Fibroblast of lung (primary cell): ENCODE measurements at regions not wholly inside any gene's neighbourhood (a gene's known extent, or its start where the extent isn't known, plus 50 kb on each side); places are given as distances from the start of the nearest gene placed in this dataset.

Experiments
- DNase-seq, 2 donors: peaks; one replicate each; pipeline versions ENCODE4 v3.0.0 to v3.0.0-alpha.2; 2010; ENCODE audit warnings: low read depth in 2 of 2
- H2AFZ ChIP-seq: 2 replicates; pipeline ENCODE4 v1.5.1; 2012; ENCODE audit warnings: low read length, control low read depth, inconsistent platforms
- H3K27ac ChIP-seq: 2 replicates; pipeline ENCODE4 v1.5.1; 2011; ENCODE audit warnings: low read length, control low read depth; ENCODE audit not compliant: insufficient read depth
- H3K27me3 ChIP-seq: 2 replicates; pipeline ENCODE4 v1.5.1; 2011; ENCODE audit warnings: mild to moderate bottlenecking, low read length; ENCODE audit not compliant: control insufficient read depth, insufficient read depth
- H3K36me3 ChIP-seq: 2 replicates; pipeline ENCODE4 v1.5.1; 2011; ENCODE audit warnings: low read length; ENCODE audit not compliant: control insufficient read depth, insufficient read depth
- H3K4me1 ChIP-seq: 2 replicates; pipeline ENCODE4 v1.5.1; 2011; ENCODE audit warnings: low read length; ENCODE audit not compliant: control insufficient read depth, insufficient read depth; ENCODE audit errors: extremely low read depth
- H3K4me2 ChIP-seq: 2 replicates; pipeline ENCODE4 v1.5.1; 2011; ENCODE audit warnings: low read length, control low read depth; ENCODE audit not compliant: insufficient read depth; ENCODE audit errors: extremely low read depth
- H3K4me3 ChIP-seq, 4 experiments: fragments of 200-600 bp in 1 of 4; sonication (generic) in 1 of 4; replicated peaks in 1 of 4; 2 replicates each; pipeline ENCODE4 v1.5.1; 2011 to 2016; ENCODE audit warnings: low read length in 4 of 4, low read depth in 3 of 4, mild to moderate bottlenecking in 3 of 4, control low read depth in 2 of 4, inconsistent platforms in 1 of 4, mixed read lengths in 1 of 4; ENCODE audit not compliant: insufficient read depth in 1 of 4; ENCODE audit errors: control extremely low read depth in 1 of 4
- H3K79me2 ChIP-seq: 2 replicates; pipeline ENCODE4 v1.5.1; 2012; ENCODE audit warnings: mild to moderate bottlenecking, low read length, inconsistent platforms; ENCODE audit not compliant: control insufficient read depth, insufficient read depth
- H3K9ac ChIP-seq: 2 replicates; pipeline ENCODE4 v1.5.1; 2011; ENCODE audit warnings: mild to moderate bottlenecking, low read length, control low read depth; ENCODE audit not compliant: insufficient read depth
- H3K9me3 ChIP-seq: 2 replicates; pipeline ENCODE4 v1.5.1; 2012; ENCODE audit warnings: low read depth, low read length; ENCODE audit not compliant: control insufficient read depth, insufficient read depth
- H4K20me1 ChIP-seq: 2 replicates; pipeline ENCODE4 v1.5.1; 2011; ENCODE audit warnings: low read length; ENCODE audit not compliant: control insufficient read depth, insufficient read depth; ENCODE audit errors: extremely low read depth
- CTCF ChIP-seq, 2 donors: IDR thresholded peaks in 1 of 2; conservative IDR thresholded peaks in 1 of 2; 1 replicate in 1 of 2; 2 replicates in 1 of 2; pipeline ENCODE4 v1.5.1; 2011 to 2012; ENCODE audit warnings: low read length in 2 of 2, control low read depth in 1 of 2, inconsistent platforms in 1 of 2, low read depth in 1 of 2, mild to moderate bottlenecking in 1 of 2
- EZH2 ChIP-seq: IDR thresholded peaks from 2 replicates; pipeline ENCODE4 v1.5.1; 2012; ENCODE audit warnings: low read length, control low read depth, mild to moderate bottlenecking; ENCODE audit errors: missing control alignments

- TF ChIP-seq CTCF (conservative IDR thresholded peaks at IDR 0.05 in 1 of 2, IDR thresholded peaks at IDR 0.05 in 1 of 2; ENCODE audit: low read depth in 1 of 2, low read length in 2 of 2) (no peak), EZH2 (no peak)
- H3K4me3 ChIP-seq: no peak overlapping the region
- H3K4me1 ChIP-seq: no peaks in the 10 kb centered on the region
- H3K9me3 ChIP-seq: no peaks in the 10 kb centered on the region
- H3K4me2 ChIP-seq: no peak overlapping the region
- H3K9ac ChIP-seq: no peak overlapping the region
- no peaks in the 10 kb centered on the region for H4K20me1 ChIP-seq
- DNase-seq: no peak
- H3K27me3 ChIP-seq: no peaks in the 10 kb centered on the region
- H3K79me2 ChIP-seq: no peaks in the 10 kb centered on the region
- H3K27ac ChIP-seq: no peak overlapping the region
- no peak overlapping the region for H2AFZ ChIP-seq
- no peaks in the 10 kb centered on the region for H3K36me3 ChIP-seq
Observed at GRCh38 chr2:19264852-19265251, 93.6 kb downstream of the OSR1 start.

- Histone ChIP-seq H3K4me3 (no peak overlapping the region), H3K4me1 (no peaks in the 10 kb centered on the region), H2AFZ (no peak overlapping the region), H4K20me1 (no peaks in the 10 kb centered on the region), H3K27me3 (no peaks in the 10 kb centered on the region), H3K9ac (no peak overlapping the region), H3K36me3 (no peaks in the 10 kb centered on the region), H3K27ac (no peak overlapping the region), H3K9me3 (no peaks in the 10 kb centered on the region), H3K79me2 (no peaks in the 10 kb centered on the region), H3K4me2 (no peak overlapping the region)
- no peak for TF ChIP-seq EZH2
- TF ChIP-seq CTCF (conservative IDR thresholded peaks at IDR 0.05 in 1 of 2, IDR thresholded peaks at IDR 0.05 in 1 of 2; ENCODE audit: low read depth in 1 of 2, low read length in 2 of 2): no peak
- DNase-seq: no peak
Observed at GRCh38 chr2:19262150-19262549, 96.3 kb downstream of the OSR1 start.

GRCh38 chr2:19261061-19261460 is 97.4 kb downstream of the OSR1 start:
- DNase-seq: peak; percentile 20 to 39
- Histone ChIP-seq H3K9me3 (no peaks in the 10 kb centered on the region), H3K36me3 (no peaks in the 10 kb centered on the region), H4K20me1 (no peaks in the 10 kb centered on the region), H3K4me3 (no peak overlapping the region), H3K27me3 (no peaks in the 10 kb centered on the region), H3K9ac (no peak overlapping the region), H3K27ac (no peak overlapping the region), H3K4me1 (no peaks in the 10 kb centered on the region), H2AFZ (no peak overlapping the region), H3K4me2 (no peak overlapping the region), H3K79me2 (no peaks in the 10 kb centered on the region)
- TF ChIP-seq EZH2: no peak
- no peak for TF ChIP-seq CTCF (conservative IDR thresholded peaks at IDR 0.05 in 1 of 2, IDR thresholded peaks at IDR 0.05 in 1 of 2; ENCODE audit: low read depth in 1 of 2, low read length in 2 of 2)
